H9 (cell line): ENCODE measurements at regions not wholly inside any gene's neighbourhood (a gene's known extent, or its start where the extent isn't known, plus 50 kb on each side); places are given as distances from the start of the nearest gene placed in this dataset.

ENCODE experiments used
- DNase-seq: peaks from one replicate; pipeline ENCODE4 v3.0.0-alpha.2; 2017
- H2AFZ ChIP-seq: one replicate; pipeline ENCODE4 v1.6.1; 2013; ENCODE audit warnings: mild to moderate bottlenecking, low read length, control low read depth, moderate library complexity
- H2AK5ac ChIP-seq: 2 replicates; pipeline ENCODE4 v1.6.1; 2013; ENCODE audit warnings: low read length, control low read depth, mixed read lengths; ENCODE audit not compliant: insufficient read length
- H2BK120ac ChIP-seq: one replicate; pipeline ENCODE4 v1.6.1; 2013; ENCODE audit warnings: low read depth, mild to moderate bottlenecking, low read length, control low read depth, inconsistent platforms; ENCODE audit not compliant: poor library complexity, severe bottlenecking
- H2BK12ac ChIP-seq: 2 replicates; pipeline ENCODE4 v1.6.1; 2013; ENCODE audit warnings: low read length, control low read depth, mixed read lengths, low read depth; ENCODE audit not compliant: insufficient read length
- H2BK15ac ChIP-seq: 2 replicates; pipeline ENCODE4 v1.6.1; 2013; ENCODE audit warnings: low read depth, low read length, control low read depth
- H2BK20ac ChIP-seq: one replicate; pipeline ENCODE4 v1.6.1; 2013; ENCODE audit warnings: low read depth, mild to moderate bottlenecking, low read length, control low read depth, inconsistent platforms; ENCODE audit not compliant: poor library complexity, severe bottlenecking
- H2BK5ac ChIP-seq: 2 replicates; pipeline ENCODE4 v1.6.1; 2013; ENCODE audit warnings: low read length, control low read depth, mixed read lengths; ENCODE audit not compliant: insufficient read length
- H3K14ac ChIP-seq: 2 replicates; pipeline ENCODE4 v1.6.1; 2013; ENCODE audit warnings: low read length, control low read depth; ENCODE audit not compliant: insufficient read depth
- H3K18ac ChIP-seq: 2 replicates; pipeline ENCODE4 v1.6.1; 2013; ENCODE audit warnings: low read depth, mild to moderate bottlenecking, mixed read lengths, low read length, control low read depth; ENCODE audit not compliant: insufficient read length
- H3K23ac ChIP-seq: 2 replicates; pipeline ENCODE4 v1.6.1; 2013; ENCODE audit warnings: low read length, control low read depth, mixed read lengths, low read depth; ENCODE audit not compliant: insufficient read length
- H3K23me2 ChIP-seq: 2 replicates; pipeline ENCODE4 v1.6.1; 2013; ENCODE audit warnings: low read depth, mild to moderate bottlenecking, mixed read lengths, low read length, control low read depth; ENCODE audit not compliant: insufficient read length, poor library complexity, severe bottlenecking
- H3K27ac ChIP-seq: 2 replicates; pipeline ENCODE4 v1.5.1; 2013; ENCODE audit warnings: low read length, control low read depth, mixed read lengths, low read depth; ENCODE audit not compliant: insufficient read length
- H3K27me3 ChIP-seq: 2 replicates; pipeline ENCODE4 v1.6.1; 2013; ENCODE audit warnings: low read length, control low read depth, inconsistent platforms; ENCODE audit not compliant: insufficient read depth
- H3K4ac ChIP-seq: 2 replicates; pipeline ENCODE4 v1.6.1; 2013; ENCODE audit warnings: low read depth, mild to moderate bottlenecking, control low read depth, inconsistent platforms, low read length, moderate library complexity
- H3K4me1 ChIP-seq: 2 replicates; pipeline ENCODE4 v1.6.1; 2013; ENCODE audit warnings: low read length, control low read depth, inconsistent platforms; ENCODE audit not compliant: insufficient read depth
- H3K4me2 ChIP-seq: 2 replicates; pipeline ENCODE4 v1.6.1; 2013; ENCODE audit warnings: low read length, control low read depth, mixed read lengths; ENCODE audit not compliant: insufficient read length, insufficient read depth
- H3K56ac ChIP-seq: 2 replicates; pipeline ENCODE4 v1.6.1; 2013; ENCODE audit warnings: low read depth, mild to moderate bottlenecking, mixed read lengths, low read length, control low read depth; ENCODE audit not compliant: insufficient read length
- H3K79me1 ChIP-seq: 2 replicates; pipeline ENCODE4 v1.6.1; 2013; ENCODE audit warnings: low read depth, mild to moderate bottlenecking, moderate library complexity, low read length, control low read depth, inconsistent platforms; ENCODE audit not compliant: insufficient read depth, poor library complexity, severe bottlenecking
- H3K79me2 ChIP-seq: 2 replicates; pipeline ENCODE4 v1.6.1; 2013; ENCODE audit warnings: low read length, control low read depth, inconsistent platforms; ENCODE audit not compliant: insufficient read depth
- H3K9ac ChIP-seq: 2 replicates; pipeline ENCODE4 v1.6.1; 2013; ENCODE audit warnings: low read length, control low read depth, mixed read lengths; ENCODE audit not compliant: insufficient read length; ENCODE audit errors: extremely low read depth
- H3K9me3 ChIP-seq: one replicate; pipeline ENCODE4 v1.6.1; 2013; ENCODE audit warnings: low read depth, low read length, inconsistent platforms; ENCODE audit not compliant: control insufficient read depth
- H3T11ph ChIP-seq: one replicate; pipeline ENCODE4 v1.6.1; 2013; ENCODE audit warnings: mild to moderate bottlenecking, low read length, control low read depth, inconsistent platforms
- H4K20me1 ChIP-seq: one replicate; pipeline ENCODE4 v1.6.1; 2013; ENCODE audit not compliant: control insufficient read depth, insufficient read length, insufficient read depth
- H4K5ac ChIP-seq: 2 replicates; pipeline ENCODE4 v1.6.1; 2013; ENCODE audit warnings: low read depth, mild to moderate bottlenecking, mixed read lengths, low read length, control low read depth; ENCODE audit not compliant: insufficient read length
- H4K8ac ChIP-seq: replicated peaks from 2 replicates; pipeline ENCODE4 v1.6.1; 2013; ENCODE audit warnings: low read length, control low read depth, mixed read lengths, low read depth; ENCODE audit not compliant: insufficient read length
- H4K91ac ChIP-seq: 2 replicates; pipeline ENCODE4 v1.6.1; 2013; ENCODE audit warnings: low read depth, mild to moderate bottlenecking, moderate library complexity, mixed read lengths, low read length, control low read depth; ENCODE audit not compliant: insufficient read length
- H3K27ac Mint-ChIP-seq, 3 experiments: 2 replicates in 2 of 3; 3 replicates in 1 of 3; pipeline ENCODE4 v1.8.0; 2020 to 2021; ENCODE audit warnings: mixed read lengths in 3 of 3, mild to moderate bottlenecking in 1 of 3, moderate library complexity in 1 of 3
- H3K27me3 Mint-ChIP-seq: 2 replicates; pipeline ENCODE4 v1.8.0; 2021; ENCODE audit warnings: low read depth, mild to moderate bottlenecking, moderate library complexity, mixed read lengths
- H3K36me3 Mint-ChIP-seq, 3 experiments: 2 replicates in 2 of 3; 3 replicates in 1 of 3; pipeline ENCODE4 v1.8.0; 2020 to 2021; ENCODE audit warnings: low read depth in 3 of 3, mixed read lengths in 3 of 3; ENCODE audit not compliant: insufficient read depth in 1 of 3
- H3K4me1 Mint-ChIP-seq, 2 experiments: 2 replicates each; pipeline ENCODE4 v1.8.0; 2020; ENCODE audit warnings: mixed read lengths in 2 of 2
- H3K4me3 Mint-ChIP-seq, 2 experiments: 2 replicates in 1 of 2; 3 replicates in 1 of 2; pipeline ENCODE4 v1.8.0; 2020 to 2021; ENCODE audit warnings: mild to moderate bottlenecking in 2 of 2, mixed read lengths in 2 of 2, moderate library complexity in 1 of 2
- H3K9me3 Mint-ChIP-seq, 2 experiments: 2 replicates in 1 of 2; 3 replicates in 1 of 2; pipeline ENCODE4 v1.8.0; 2020; ENCODE audit warnings: mild to moderate bottlenecking in 2 of 2, mixed read lengths in 2 of 2, moderate library complexity in 1 of 2
- WGBS: extraction: QIAGEN DNeasy Blood & Tissue Kit; methylation state at CpG from one replicate; pipeline ENCODE4 v1.1.7; 2013; ENCODE audit warnings: missing lambda C conversion rate, low lambda C conversion rate, mixed read lengths; ENCODE audit not compliant: insufficient read length; ENCODE audit errors: extremely low coverage; 5-methylcytosine and 5-hydroxymethylcytosine counted together
- TF ChIP-seq, protein P1 (sequence below): fragments of 200-600 bp; sonication (generic); conservative IDR thresholded peaks from 3 replicates; pipeline ENCODE4 v1.8.0; 2021; ENCODE audit warnings: antibody characterized with exemption, mild to moderate bottlenecking

DNA sequence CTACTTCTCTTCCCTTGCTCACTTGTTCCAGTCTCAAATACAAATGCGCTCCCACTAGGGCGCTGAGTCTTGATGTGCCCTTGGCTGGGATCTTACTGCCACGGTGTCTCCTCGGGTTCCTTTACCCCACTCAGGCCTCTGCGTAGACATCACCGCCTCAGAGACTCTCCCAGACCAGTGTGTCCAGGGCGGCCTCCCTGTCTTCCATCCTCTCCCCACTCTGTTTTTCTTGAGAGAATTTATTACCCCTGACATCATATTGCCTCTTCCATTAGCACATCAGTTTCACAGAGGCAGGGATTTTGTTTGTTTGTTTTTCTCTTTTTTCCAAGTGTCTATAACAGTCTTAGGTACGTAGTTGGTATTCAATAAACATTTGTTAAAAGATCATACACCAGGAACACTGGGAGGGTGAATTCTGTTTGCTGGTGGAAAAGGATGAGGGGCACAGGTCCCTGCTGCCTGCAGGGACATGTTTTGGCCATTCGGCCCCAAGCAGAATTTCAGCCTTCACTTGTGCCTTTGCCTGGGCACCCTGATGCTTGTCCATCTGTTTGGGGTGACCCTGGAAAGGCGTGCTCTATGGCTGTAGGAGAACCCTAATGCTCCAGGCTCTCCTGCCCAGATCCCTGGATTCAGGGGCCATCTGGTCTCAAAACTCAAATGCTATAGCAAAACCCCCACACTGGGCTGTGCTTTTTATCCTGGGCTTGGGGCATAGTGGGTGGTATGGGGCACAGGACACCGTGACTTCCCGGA is 55.0 kb downstream of the RPL37A start:
- Histone ChIP-seq H3K9ac (no peak overlapping the region), H3K27ac (peak overlapping the region; percentile 43), H2BK12ac (peak overlapping the region; percentile 10), H2BK120ac (no peak overlapping the region), H3T11ph (no peak overlapping the region), H3K4me1 (peaks cover 20% of the 10 kb centered on the region), H4K20me1 (no peaks in the 10 kb centered on the region), H2BK20ac (no peak overlapping the region), H3K4me2 (no peak overlapping the region), H3K18ac (no peak overlapping the region), H2AFZ (no peak overlapping the region), H2BK15ac (no peak overlapping the region), H3K23ac (no peak overlapping the region), H4K5ac (no peak overlapping the region), H3K9me3 (no peaks in the 10 kb centered on the region), H2AK5ac (no peak overlapping the region), H3K79me2 (no peaks in the 10 kb centered on the region), H3K23me2 (no peaks in the 10 kb centered on the region), H3K14ac (no peak overlapping the region; the same call in 1 of the 2 replicates), H2BK5ac (no peak overlapping the region), H4K8ac (no peak overlapping the region), H3K4ac (no peak overlapping the region), H3K56ac (no peak overlapping the region), H4K91ac (no peak overlapping the region), H3K27me3 (no peaks in the 10 kb centered on the region), H3K79me1 (no peaks in the 10 kb centered on the region)
- DNase-seq = no peak
- Mint-ChIP-seq H3K27ac (peak overlapping the region; percentile 24 to 91 (median 44); a peak in 6 of 7 replicates), H3K36me3 (peaks cover 0 to 1% (median 0%) of the 10 kb centered on the region in 3 experiments; a peak in 3 of 7 replicates), H3K27me3 (peaks cover 1% of the 10 kb centered on the region; the same call in 1 of the 2 replicates), H3K9me3 (no peaks in the 10 kb centered on the region), H3K4me1 (peaks cover 40 to 42% of the 10 kb centered on the region in 2 experiments), H3K4me3 (peak overlapping the region in 1 of 2 experiments; percentile 30; a peak in 2 of 5 replicates)
- TF ChIP-seq, protein P1, sequence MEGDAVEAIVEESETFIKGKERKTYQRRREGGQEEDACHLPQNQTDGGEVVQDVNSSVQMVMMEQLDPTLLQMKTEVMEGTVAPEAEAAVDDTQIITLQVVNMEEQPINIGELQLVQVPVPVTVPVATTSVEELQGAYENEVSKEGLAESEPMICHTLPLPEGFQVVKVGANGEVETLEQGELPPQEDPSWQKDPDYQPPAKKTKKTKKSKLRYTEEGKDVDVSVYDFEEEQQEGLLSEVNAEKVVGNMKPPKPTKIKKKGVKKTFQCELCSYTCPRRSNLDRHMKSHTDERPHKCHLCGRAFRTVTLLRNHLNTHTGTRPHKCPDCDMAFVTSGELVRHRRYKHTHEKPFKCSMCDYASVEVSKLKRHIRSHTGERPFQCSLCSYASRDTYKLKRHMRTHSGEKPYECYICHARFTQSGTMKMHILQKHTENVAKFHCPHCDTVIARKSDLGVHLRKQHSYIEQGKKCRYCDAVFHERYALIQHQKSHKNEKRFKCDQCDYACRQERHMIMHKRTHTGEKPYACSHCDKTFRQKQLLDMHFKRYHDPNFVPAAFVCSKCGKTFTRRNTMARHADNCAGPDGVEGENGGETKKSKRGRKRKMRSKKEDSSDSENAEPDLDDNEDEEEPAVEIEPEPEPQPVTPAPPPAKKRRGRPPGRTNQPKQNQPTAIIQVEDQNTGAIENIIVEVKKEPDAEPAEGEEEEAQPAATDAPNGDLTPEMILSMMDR = no peak
- no CpG with 5 or more reads among the region's 12 CpGs for WGBS
